ENCODE measurements at regions not wholly inside any gene's neighbourhood (a gene's known extent, or its start where the extent isn't known, plus 50 kb on each side); places are given as distances from the start of the nearest gene placed in this dataset.

DNA sequence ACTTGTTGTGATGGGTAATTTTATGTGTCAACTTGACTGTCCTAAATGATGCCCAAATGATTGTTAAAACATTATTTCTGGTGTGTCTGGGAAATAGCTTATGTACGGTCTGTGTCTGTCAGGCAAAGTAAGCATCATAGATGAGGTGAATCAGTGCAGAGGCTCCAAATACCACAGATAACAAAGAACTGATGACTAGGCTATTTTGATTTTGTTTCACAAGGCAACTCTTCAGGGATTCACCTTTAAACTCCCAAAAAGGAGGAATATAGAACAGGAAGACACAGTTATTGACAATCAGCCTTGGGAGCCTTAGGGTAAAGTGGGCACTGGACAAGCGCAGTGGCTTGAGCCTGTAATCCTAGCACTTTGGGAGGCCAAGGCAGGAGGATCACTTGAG is 290.7 kb downstream of the PCDH10 start:
- TF ChIP-seq CTCF (conservative IDR thresholded peaks at IDR 0.05; ENCODE audit: low read depth, low read length) (no peak), EZH2 (IDR thresholded peaks at IDR 0.05; ENCODE audit: low read length, unreplicated experiment) (no peak), EZH2phosphoT487 (IDR thresholded peaks at IDR 0.05; ENCODE audit: borderline replicate concordance, low read length) (no peak)

All from PC-3 (cell line).